ENCODE measurements at regions not wholly inside any gene's neighbourhood (a gene's known extent, or its start where the extent isn't known, plus 50 kb on each side); places are given as distances from the start of the nearest gene placed in this dataset.
A peak's percentile ranks its signal among the peaks of the same experiment; 100 is the strongest.

GRCh38 chr14:34224221-34224620 is 237.8 kb downstream of the SPTSSA start:
- no TSS peak for BruUV-seq (replicated peaks)
- intact Hi-C loops (cut with micrococcal nuclease; ENCODE audit: unreplicated experiment), result loop anchor here (5.0 kb wide), 1 partner anchor 52 kb away; no protein-coding TSS in a partner anchor
- Mint-ChIP-seq H3K36me3 (ENCODE audit: insufficient read depth, unreplicated experiment) (no peaks in the 10 kb centered on the region), H3K27me3 (ENCODE audit: unreplicated experiment) (no peaks in the 10 kb centered on the region), H3K4me3 (ENCODE audit: low read depth, unreplicated experiment) (no peak overlapping the region), H3K9me3 (ENCODE audit: low read depth, unreplicated experiment) (peaks cover 3% of the 10 kb centered on the region), H3K4me1 (ENCODE audit: low read depth, unreplicated experiment) (peaks cover 60% of the 10 kb centered on the region), H3K27ac (ENCODE audit: unreplicated experiment) (no peak overlapping the region)
- TF ChIP-seq CTCF (IDR thresholded peaks at IDR 0.05; ENCODE audit: unreplicated experiment), result no peak
- CTCF ChIA-PET, result interaction anchor here (0.5 to 1.2 kb wide), 2 partner anchors 10 to 126 kb away, joined by 3 to 5 read pairs; no protein-coding TSS in a partner anchor
- DNase-seq, result no peak

- Mint-ChIP-seq H3K4me3 (ENCODE audit: low read depth, unreplicated experiment) (no peak overlapping the region), H3K4me1 (ENCODE audit: low read depth, unreplicated experiment) (peaks cover 60% of the 10 kb centered on the region), H3K9me3 (ENCODE audit: low read depth, unreplicated experiment) (peaks cover 3% of the 10 kb centered on the region), H3K27ac (ENCODE audit: unreplicated experiment) (peak overlapping the region; percentile 13), H3K27me3 (ENCODE audit: unreplicated experiment) (no peaks in the 10 kb centered on the region), H3K36me3 (ENCODE audit: insufficient read depth, unreplicated experiment) (no peaks in the 10 kb centered on the region)
- intact Hi-C loops (cut with micrococcal nuclease; ENCODE audit: unreplicated experiment), result loop anchor here (2.0 to 5.0 kb wide), 2 partner anchors 51 to 111 kb away; no protein-coding TSS in a partner anchor
- no TSS peak for BruUV-seq (replicated peaks)
- CTCF ChIA-PET, result interaction anchor here (0.5 to 1.8 kb wide), 3 partner anchors 9 to 375 kb away, joined by 3 to 7 read pairs (median 3); no protein-coding TSS in a partner anchor
- DNase-seq, result peak; percentile 23
- TF ChIP-seq CTCF (IDR thresholded peaks at IDR 0.05; ENCODE audit: unreplicated experiment), result no peak
Measured at GRCh38 chr14:34223373-34224148, 238.5 kb downstream of the SPTSSA start.

GRCh38 chr14:34222867-34223266 is 239.2 kb downstream of the SPTSSA start:
- intact Hi-C loops (cut with micrococcal nuclease; ENCODE audit: unreplicated experiment), result loop anchor here (2.0 to 5.0 kb wide), 2 partner anchors 51 to 110 kb away; no protein-coding TSS in a partner anchor
- BruUV-seq (replicated peaks), result no TSS peak
- peaks cover 57% of the 10 kb centered on the region for H3K4me1 Mint-ChIP-seq (ENCODE audit: low read depth, unreplicated experiment)
- DNase-seq, result no peak
- CTCF ChIA-PET, result interaction anchor here (0.9 to 1.8 kb wide), 2 partner anchors 10 to 374 kb away, joined by 3 to 7 read pairs; no protein-coding TSS in a partner anchor
- H3K9me3 Mint-ChIP-seq (ENCODE audit: low read depth, unreplicated experiment), result peaks cover 3% of the 10 kb centered on the region
- no peaks in the 10 kb centered on the region for H3K27me3 Mint-ChIP-seq (ENCODE audit: unreplicated experiment)
- no peaks in the 10 kb centered on the region for H3K36me3 Mint-ChIP-seq (ENCODE audit: insufficient read depth, unreplicated experiment)
- no peak for TF ChIP-seq CTCF (IDR thresholded peaks at IDR 0.05; ENCODE audit: unreplicated experiment)
- H3K4me3 Mint-ChIP-seq (ENCODE audit: low read depth, unreplicated experiment), result no peak overlapping the region
- no peak overlapping the region for H3K27ac Mint-ChIP-seq (ENCODE audit: unreplicated experiment)

GRCh38 chr14:34222122-34222521 is 239.9 kb downstream of the SPTSSA start:
- no peaks in the 10 kb centered on the region for H3K27me3 Mint-ChIP-seq (ENCODE audit: unreplicated experiment)
- H3K9me3 Mint-ChIP-seq (ENCODE audit: low read depth, unreplicated experiment), result peaks cover 3% of the 10 kb centered on the region
- no peak overlapping the region for H3K4me3 Mint-ChIP-seq (ENCODE audit: low read depth, unreplicated experiment)
- H3K4me1 Mint-ChIP-seq (ENCODE audit: low read depth, unreplicated experiment), result peaks cover 53% of the 10 kb centered on the region
- DNase-seq, result no peak
- no peak for TF ChIP-seq CTCF (IDR thresholded peaks at IDR 0.05; ENCODE audit: unreplicated experiment)
- CTCF ChIA-PET, result interaction anchor here (1.0 to 1.8 kb wide), 2 partner anchors 19 to 373 kb away, joined by 3 to 7 read pairs; no protein-coding TSS in a partner anchor
- BruUV-seq (replicated peaks), result no TSS peak
- intact Hi-C loops (cut with micrococcal nuclease; ENCODE audit: unreplicated experiment), result loop anchor here (2.0 to 5.0 kb wide), 2 partner anchors 50 to 109 kb away; no protein-coding TSS in a partner anchor
- peak overlapping the region; percentile 43 for H3K27ac Mint-ChIP-seq (ENCODE audit: unreplicated experiment)
- H3K36me3 Mint-ChIP-seq (ENCODE audit: insufficient read depth, unreplicated experiment), result no peaks in the 10 kb centered on the region

All from Calu3 (cell line).